ENCODE measurements at regions not wholly inside any gene's neighbourhood (a gene's known extent, or its start where the extent isn't known, plus 50 kb on each side); places are given as distances from the start of the nearest gene placed in this dataset.

GRCh38 chr13:54004026-54004699 lies 975.5 kb downstream of the OLFM4 start:
- DNase-seq (ENCODE audit: extremely low read depth, insufficient read length) = no peak
- no peak for TF ChIP-seq CTCF (IDR thresholded peaks at IDR 0.05; ENCODE audit: insufficient read depth, low read length, poor library complexity, severe bottlenecking)
- Histone ChIP-seq H3K36me3 (ENCODE audit: control insufficient read depth, insufficient read depth, low read length) (no peaks in the 10 kb centered on the region), H3K4me3 (replicated peaks; ENCODE audit: low read depth, low read length) (no peak overlapping the region), H3K27me3 (replicated peaks; ENCODE audit: control insufficient read depth, insufficient read depth, low read length) (no peaks in the 10 kb centered on the region)

DNA sequence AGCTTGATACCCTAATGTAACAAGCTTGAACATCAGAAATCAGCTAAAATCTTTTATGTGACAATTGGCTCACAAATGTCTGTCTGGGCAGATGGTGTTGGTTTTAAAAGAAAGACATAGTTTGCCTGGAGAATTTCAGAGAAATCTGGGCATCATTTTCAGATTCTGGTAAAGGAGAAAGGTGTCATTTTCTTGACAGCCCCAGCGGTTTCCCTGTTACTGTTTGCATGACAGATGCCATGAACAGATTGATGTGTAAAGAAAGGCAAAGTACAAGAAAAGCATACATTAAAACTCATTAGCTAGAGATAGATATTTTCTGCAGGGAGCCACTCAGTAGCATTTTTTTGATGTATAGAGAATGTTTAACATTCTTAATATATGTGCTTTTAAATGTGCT lies 987.9 kb downstream of the OLFM4 start:
- no peak for DNase-seq (ENCODE audit: extremely low read depth, insufficient read length)
- Histone ChIP-seq H3K27me3 (replicated peaks; ENCODE audit: control insufficient read depth, insufficient read depth, low read length) (no peaks in the 10 kb centered on the region), H3K36me3 (ENCODE audit: control insufficient read depth, insufficient read depth, low read length) (no peaks in the 10 kb centered on the region), H3K4me3 (replicated peaks; ENCODE audit: low read depth, low read length) (no peak overlapping the region)
- TF ChIP-seq CTCF (IDR thresholded peaks at IDR 0.05; ENCODE audit: insufficient read depth, low read length, poor library complexity, severe bottlenecking) = no peak

GRCh38 chr13:54018485-54018884 lies 989.9 kb downstream of the OLFM4 start:
- TF ChIP-seq CTCF (IDR thresholded peaks at IDR 0.05; ENCODE audit: insufficient read depth, low read length, poor library complexity, severe bottlenecking) = no peak
- Histone ChIP-seq H3K27me3 (replicated peaks; ENCODE audit: control insufficient read depth, insufficient read depth, low read length) (no peaks in the 10 kb centered on the region), H3K36me3 (ENCODE audit: control insufficient read depth, insufficient read depth, low read length) (no peaks in the 10 kb centered on the region), H3K4me3 (replicated peaks; ENCODE audit: low read depth, low read length) (no peak overlapping the region)
- DNase-seq (ENCODE audit: extremely low read depth, insufficient read length) = no peak

GRCh38 chr13:54029226-54029625 lies 1000.6 kb downstream of the OLFM4 start:
- no peak for TF ChIP-seq CTCF (IDR thresholded peaks at IDR 0.05; ENCODE audit: insufficient read depth, low read length, poor library complexity, severe bottlenecking)
- Histone ChIP-seq H3K27me3 (replicated peaks; ENCODE audit: control insufficient read depth, insufficient read depth, low read length) (no peaks in the 10 kb centered on the region), H3K36me3 (ENCODE audit: control insufficient read depth, insufficient read depth, low read length) (no peaks in the 10 kb centered on the region), H3K4me3 (replicated peaks; ENCODE audit: low read depth, low read length) (no peak overlapping the region)
- no peak for DNase-seq (ENCODE audit: extremely low read depth, insufficient read length)

GRCh38 chr13:54029720-54030119 lies 1001.1 kb downstream of the OLFM4 start:
- no peak for TF ChIP-seq CTCF (IDR thresholded peaks at IDR 0.05; ENCODE audit: insufficient read depth, low read length, poor library complexity, severe bottlenecking)
- H3K4me3 ChIP-seq (replicated peaks; ENCODE audit: low read depth, low read length) = no peak overlapping the region
- H3K36me3 ChIP-seq (ENCODE audit: control insufficient read depth, insufficient read depth, low read length) = no peaks in the 10 kb centered on the region
- no peak for DNase-seq (ENCODE audit: extremely low read depth, insufficient read length)
- no peaks in the 10 kb centered on the region for H3K27me3 ChIP-seq (replicated peaks; ENCODE audit: control insufficient read depth, insufficient read depth, low read length)

Data from GM06990 (cell line).